ENCODE measurements at regions not wholly inside any gene's neighbourhood (a gene's known extent, or its start where the extent isn't known, plus 50 kb on each side); places are given as distances from the start of the nearest gene placed in this dataset.

- TF ChIP-seq CTCF (IDR thresholded peaks at IDR 0.05; ENCODE audit: control extremely low read depth, extremely low read depth, low read depth, missing control alignments): no peak
- POLR2A ChIA-PET: no interaction called here
- no peak for DNase-seq (ENCODE audit: extremely low spot score)
- CTCF ChIA-PET: interaction anchor here (1.1 kb wide), 1 partner anchor 11 kb away, joined by 3 read pairs; no protein-coding TSS in a partner anchor
Measured at GRCh38 chr9:86788456-86788855, 158.8 kb downstream of the GAS1 start.

GRCh38 chr9:86783884-86784283 is 163.4 kb downstream of the GAS1 start:
- ChIA-PET POLR2A (no interaction called here), CTCF (no interaction called here)
- DNase-seq (ENCODE audit: extremely low spot score): no peak
- no peak for TF ChIP-seq CTCF (IDR thresholded peaks at IDR 0.05; ENCODE audit: control extremely low read depth, extremely low read depth, low read depth, missing control alignments)

GRCh38 chr9:86782831-86783230 is 164.5 kb downstream of the GAS1 start:
- ChIA-PET CTCF (interaction anchor here (1.0 to 1.3 kb wide), 3 partner anchors 9 to 32 kb away, joined by 3 to 4 read pairs (median 3); no protein-coding TSS in a partner anchor), POLR2A (no interaction called here)
- no peak for DNase-seq (ENCODE audit: extremely low spot score)
- no peak for TF ChIP-seq CTCF (IDR thresholded peaks at IDR 0.05; ENCODE audit: control extremely low read depth, extremely low read depth, low read depth, missing control alignments)

- TF ChIP-seq CTCF (IDR thresholded peaks at IDR 0.05; ENCODE audit: control extremely low read depth, extremely low read depth, low read depth, missing control alignments): no peak
- ChIA-PET CTCF (no interaction called here), POLR2A (no interaction called here)
- no peak for DNase-seq (ENCODE audit: extremely low spot score)
Measured at GRCh38 chr9:86778761-86779160, 168.5 kb downstream of the GAS1 start.

GRCh38 chr9:86775718-86776117 is 171.6 kb downstream of the GAS1 start:
- TF ChIP-seq CTCF (IDR thresholded peaks at IDR 0.05; ENCODE audit: control extremely low read depth, extremely low read depth, low read depth, missing control alignments): no peak
- ChIA-PET POLR2A (no interaction called here), CTCF (interaction anchor here (1.0 kb wide), 1 partner anchor 8 kb away, joined by 4 read pairs; no protein-coding TSS in a partner anchor)
- DNase-seq (ENCODE audit: extremely low spot score): no peak

- no peak for DNase-seq (ENCODE audit: extremely low spot score)
- TF ChIP-seq CTCF (IDR thresholded peaks at IDR 0.05; ENCODE audit: control extremely low read depth, extremely low read depth, low read depth, missing control alignments): no peak
- CTCF ChIA-PET: interaction anchor here (0.7 kb wide), 1 partner anchor 8 kb away, joined by 3 read pairs; no protein-coding TSS in a partner anchor
- POLR2A ChIA-PET: no interaction called here
Measured at GRCh38 chr9:86774116-86774515, 173.2 kb downstream of the GAS1 start.

Data from GM10248 (cell line).